H1 (cell line): ENCODE measurements at regions not wholly inside any gene's neighbourhood (a gene's known extent, or its start where the extent isn't known, plus 50 kb on each side); places are given as distances from the start of the nearest gene placed in this dataset. TPM values are rescaled to one million over a fixed set of nuclear protein-coding genes. Genes with fewer than 3 reads are reported as not detected.

Experiments
- microRNA-seq, 2 experiments: library from miRNA; unstranded; fragments of <30 nt; microRNA quantifications; one replicate each; pipeline versions ENCODE4 to v1.2.0, GENCODE V29; 2016 to 2020; ENCODE audit warnings: borderline microRNAs expressed in 2 of 2, borderline number of aligned reads in 2 of 2, borderline replicate concordance in 1 of 2
- small RNA-seq: library from polyadenylated mRNA; stranded (forward); fragments of <200 nt; extraction: miRNeasy Mini kit (QIAGEN cat#:217004); gene quantifications from one replicate; pipeline ENCODE3, GENCODE V24; 2013; ENCODE audit not compliant: insufficient read depth

Small RNA genes lying in the stretch of these regions (microRNA-seq; reads per million reads assigned to microRNA genes)
- 0 reads per million in 2 experiments for gene MIR8062

Small RNA genes lying in the stretch of these regions (small RNA-seq; reads per million reads assigned to genes)
- gene MIR8062 (not detected), gene RN7SL547P (not detected)
